Skeletal muscle cell (primary cell): ENCODE measurements at regions not wholly inside any gene's neighbourhood (a gene's known extent, or its start where the extent isn't known, plus 50 kb on each side); places are given as distances from the start of the nearest gene placed in this dataset.

Source experiments
- DNase-seq: peaks from one replicate; pipeline ENCODE4 v3.0.0-alpha.2; 2010; ENCODE audit warnings: low read depth
- H3K4me3 ChIP-seq: 2 replicates; pipeline ENCODE4 v1.5.1; 2011; ENCODE audit warnings: low read depth, mild to moderate bottlenecking, control low read depth, low read length, moderate library complexity

GRCh38 chr10:128393546-128393945 is 267.3 kb upstream of the MKI67 start:
- no peak overlapping the region for H3K4me3 ChIP-seq
- DNase-seq, result no peak

- no peak overlapping the region for H3K4me3 ChIP-seq
Observed at GRCh38 chr10:128398118-128398517, 271.9 kb upstream of the MKI67 start.

GRCh38 chr10:128398999-128399398 is 272.8 kb upstream of the MKI67 start:
- DNase-seq, result no peak
- no peak overlapping the region for H3K4me3 ChIP-seq

More at GRCh38 chr10:128398118-128398517, 271.9 kb upstream of the MKI67 start:
- no peak for DNase-seq

GRCh38 chr10:128400564-128400963 is 274.3 kb upstream of the MKI67 start:
- H3K4me3 ChIP-seq, result no peak overlapping the region

GRCh38 chr10:128405450-128405849 is 279.2 kb upstream of the MKI67 start:
- no peak for DNase-seq

More at GRCh38 chr10:128400564-128400963, 274.3 kb upstream of the MKI67 start:
- DNase-seq, result no peak

GRCh38 chr10:128411643-128412042 is 285.4 kb upstream of the MKI67 start:
- DNase-seq, result no peak
- H3K4me3 ChIP-seq, result no peak overlapping the region

More at GRCh38 chr10:128405450-128405849, 279.2 kb upstream of the MKI67 start:
- no peak overlapping the region for H3K4me3 ChIP-seq

- no peak for DNase-seq
- H3K4me3 ChIP-seq, result no peak overlapping the region
Observed at GRCh38 chr10:128414568-128414967, 288.3 kb upstream of the MKI67 start.

GRCh38 chr10:128416231-128416630 is 290.0 kb upstream of the MKI67 start:
- H3K4me3 ChIP-seq, result no peak overlapping the region
- no peak for DNase-seq

GRCh38 chr10:128417826-128418225 is 291.6 kb upstream of the MKI67 start:
- no peak for DNase-seq
- no peak overlapping the region for H3K4me3 ChIP-seq

- DNase-seq, result no peak
- no peak overlapping the region for H3K4me3 ChIP-seq
Observed at GRCh38 chr10:128418819-128419218, 292.6 kb upstream of the MKI67 start.

- no peak for DNase-seq
Observed at GRCh38 chr10:128419466-128420019, 293.3 kb upstream of the MKI67 start.

GRCh38 chr10:128420623-128421022 is 294.4 kb upstream of the MKI67 start:
- no peak overlapping the region for H3K4me3 ChIP-seq
- DNase-seq, result no peak

More at GRCh38 chr10:128419466-128420019, 293.3 kb upstream of the MKI67 start:
- no peak overlapping the region for H3K4me3 ChIP-seq

- DNase-seq, result no peak
- no peak overlapping the region for H3K4me3 ChIP-seq
Observed at GRCh38 chr10:128421371-128422160, 295.3 kb upstream of the MKI67 start.

- DNase-seq, result no peak
- no peak overlapping the region for H3K4me3 ChIP-seq
Observed at GRCh38 chr10:128422190-128422589, 296.0 kb upstream of the MKI67 start.

GRCh38 chr10:128422999-128423398 is 296.8 kb upstream of the MKI67 start:
- no peak overlapping the region for H3K4me3 ChIP-seq
- DNase-seq, result no peak

GRCh38 chr10:128429321-128429720 is 303.1 kb upstream of the MKI67 start:
- no peak for DNase-seq
- H3K4me3 ChIP-seq, result no peak overlapping the region

GRCh38 chr10:128429835-128430513 is 303.8 kb upstream of the MKI67 start:
- no peak for DNase-seq
- no peak overlapping the region for H3K4me3 ChIP-seq

GRCh38 chr10:128431083-128431482 is 304.9 kb upstream of the MKI67 start:
- no peak for DNase-seq

GRCh38 chr10:128431506-128431905 is 305.3 kb upstream of the MKI67 start:
- no peak for DNase-seq
- no peak overlapping the region for H3K4me3 ChIP-seq

More at GRCh38 chr10:128431083-128431482, 304.9 kb upstream of the MKI67 start:
- H3K4me3 ChIP-seq, result no peak overlapping the region

GRCh38 chr10:128432011-128432410 is 305.8 kb upstream of the MKI67 start:
- no peak overlapping the region for H3K4me3 ChIP-seq
- DNase-seq, result no peak
